Upper lobe of left lung (tissue), 6 donors: ENCODE measurements at regions not wholly inside any gene's neighbourhood (a gene's known extent, or its start where the extent isn't known, plus 50 kb on each side); places are given as distances from the start of the nearest gene placed in this dataset.

Source experiments
- ATAC-seq, 2 donors: fragments of 200-7000 bp; cut with Tn5 transposase; one replicate each; pipeline ENCODE4 v1.9.1; 2022; ENCODE audit warnings: mild to moderate bottlenecking in 2 of 2, moderate library complexity in 2 of 2; ENCODE audit not compliant: low FRiP score in 2 of 2
- DNase-seq, 2 donors: peaks; one replicate each; pipeline ENCODE4 v3.0.0-alpha.2; 2019 to 2020
- H3K27ac ChIP-seq, 4 donors: fragments of 200-600 bp; sonication (generic); one replicate each; pipeline ENCODE4 v1.5.1; 2016 to 2019
- H3K27me3 ChIP-seq, 4 donors: fragments of 200-600 bp; sonication (generic); one replicate each; pipeline ENCODE4 v1.5.1; 2017 to 2019
- H3K36me3 ChIP-seq, 4 donors: fragments of 200-600 bp; sonication (generic); one replicate each; pipeline ENCODE4 v1.5.1; 2016 to 2019
- H3K4me1 ChIP-seq, 4 donors: fragments of 200-600 bp; sonication (generic); one replicate each; pipeline ENCODE4 v1.5.1; 2018 to 2019
- H3K4me3 ChIP-seq, 4 donors: fragments of 200-600 bp; sonication (generic); one replicate each; pipeline ENCODE4 v1.5.1; 2017 to 2019; ENCODE audit warnings: mild to moderate bottlenecking in 2 of 4, moderate library complexity in 1 of 4
- H3K9me3 ChIP-seq, 4 donors: fragments of 200-600 bp; sonication (generic); one replicate each; pipeline ENCODE4 v1.5.1; 2018 to 2019
- EP300 ChIP-seq, 4 donors: sonication (generic); formaldehyde crosslinking; IDR thresholded peaks; one replicate each; pipeline ENCODE4 v1.5.1; 2017; ENCODE audit warnings: antibody characterized with exemption in 4 of 4, control low read depth in 2 of 4
- POLR2A ChIP-seq, 4 donors: fragments of 450-650 bp; IDR thresholded peaks; one replicate each; pipeline ENCODE4 v1.5.1; 2016 to 2017; ENCODE audit warnings: antibody characterized with exemption in 4 of 4, mild to moderate bottlenecking in 2 of 4
- POLR2AphosphoS5 ChIP-seq, 2 donors: sonication (generic); formaldehyde crosslinking; IDR thresholded peaks; one replicate each; pipeline ENCODE4 v1.5.1; 2017; ENCODE audit warnings: antibody characterized with exemption in 2 of 2
- WGBS, 2 donors: methylation state at CpG; one replicate each; pipeline ENCODE4 v1.1.5; 2017 to 2018; 5-methylcytosine and 5-hydroxymethylcytosine counted together
- TF ChIP-seq, protein P1 (sequence below), 6 experiments: fragments of 450-650 bp in 4 of 6; fragments of 200-600 bp in 2 of 6; sonication (generic) in 2 of 6; IDR thresholded peaks; one replicate each; pipeline ENCODE4 v1.5.1; 2016 to 2019; ENCODE audit warnings: antibody characterized with exemption in 6 of 6
- donor health status: DM: no; HTN: no; CAD: no; lungs with moderate emphysema.
- donor health status: DM: no; HTN: yes; CAD: no; lungs with severe emphysema.

DNA sequence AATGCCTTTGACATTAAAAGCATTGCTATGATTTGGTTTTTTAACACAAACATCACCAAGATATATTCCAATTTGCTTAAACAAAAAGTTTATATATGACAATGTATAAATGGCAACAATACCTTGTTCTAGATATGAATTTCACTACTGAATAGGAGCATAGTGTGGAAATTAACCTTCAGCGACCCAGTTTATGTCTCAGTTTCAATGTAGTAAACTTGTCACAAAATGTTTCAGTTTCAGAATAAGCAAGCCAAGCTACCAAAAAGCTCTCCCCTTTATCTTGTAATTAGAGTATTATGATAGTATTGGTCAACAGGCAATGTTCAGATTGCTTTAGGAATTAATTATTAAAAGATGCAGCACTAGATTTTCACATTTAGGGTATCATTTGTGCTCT, 99.6 kb upstream of the PCDH15 start:
- H3K4me3 ChIP-seq: no peak overlapping the region
- no peaks in the 10 kb centered on the region for H3K27me3 ChIP-seq
- H3K9me3 ChIP-seq: no peaks in the 10 kb centered on the region
- ATAC-seq (no peak), DNase-seq (no peak)
- H3K4me1 ChIP-seq: no peaks in the 10 kb centered on the region
- no peak overlapping the region for H3K27ac ChIP-seq
- 84 to 94% methylated on average over 1 of the region's 1 CpG for WGBS, 2 donors
- H3K36me3 ChIP-seq: no peaks in the 10 kb centered on the region
- TF ChIP-seq, protein P1, sequence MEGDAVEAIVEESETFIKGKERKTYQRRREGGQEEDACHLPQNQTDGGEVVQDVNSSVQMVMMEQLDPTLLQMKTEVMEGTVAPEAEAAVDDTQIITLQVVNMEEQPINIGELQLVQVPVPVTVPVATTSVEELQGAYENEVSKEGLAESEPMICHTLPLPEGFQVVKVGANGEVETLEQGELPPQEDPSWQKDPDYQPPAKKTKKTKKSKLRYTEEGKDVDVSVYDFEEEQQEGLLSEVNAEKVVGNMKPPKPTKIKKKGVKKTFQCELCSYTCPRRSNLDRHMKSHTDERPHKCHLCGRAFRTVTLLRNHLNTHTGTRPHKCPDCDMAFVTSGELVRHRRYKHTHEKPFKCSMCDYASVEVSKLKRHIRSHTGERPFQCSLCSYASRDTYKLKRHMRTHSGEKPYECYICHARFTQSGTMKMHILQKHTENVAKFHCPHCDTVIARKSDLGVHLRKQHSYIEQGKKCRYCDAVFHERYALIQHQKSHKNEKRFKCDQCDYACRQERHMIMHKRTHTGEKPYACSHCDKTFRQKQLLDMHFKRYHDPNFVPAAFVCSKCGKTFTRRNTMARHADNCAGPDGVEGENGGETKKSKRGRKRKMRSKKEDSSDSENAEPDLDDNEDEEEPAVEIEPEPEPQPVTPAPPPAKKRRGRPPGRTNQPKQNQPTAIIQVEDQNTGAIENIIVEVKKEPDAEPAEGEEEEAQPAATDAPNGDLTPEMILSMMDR (IDR thresholded peaks at IDR 0.05): no peak
- TF ChIP-seq POLR2A (IDR thresholded peaks at IDR 0.05): no peak
- TF ChIP-seq EP300 (IDR thresholded peaks at IDR 0.05): no peak
- no peak for TF ChIP-seq POLR2AphosphoS5 (IDR thresholded peaks at IDR 0.05)

- WGBS, 2 donors: 56 to 71% methylated on average over 5 of the region's 5 CpGs
- TF ChIP-seq POLR2A (IDR thresholded peaks at IDR 0.05) (no peak), POLR2AphosphoS5 (IDR thresholded peaks at IDR 0.05) (no peak), EP300 (IDR thresholded peaks at IDR 0.05) (no peak)
- TF ChIP-seq, protein P1 (IDR thresholded peaks at IDR 0.05): no peak
- H3K27ac ChIP-seq: no peak overlapping the region
- no peaks in the 10 kb centered on the region for H3K4me1 ChIP-seq
- DNase-seq (no peak), ATAC-seq (no peak)
- H3K27me3 ChIP-seq: no peaks in the 10 kb centered on the region
- H3K4me3 ChIP-seq: no peak overlapping the region
- no peaks in the 10 kb centered on the region for H3K36me3 ChIP-seq
- no peaks in the 10 kb centered on the region for H3K9me3 ChIP-seq
Observed at GRCh38 chr10:54880996-54881395, 80.0 kb upstream of the PCDH15 start.

- TF ChIP-seq POLR2AphosphoS5 (IDR thresholded peaks at IDR 0.05): no peak
- TF ChIP-seq POLR2A (IDR thresholded peaks at IDR 0.05): no peak
- TF ChIP-seq EP300 (IDR thresholded peaks at IDR 0.05): no peak
- TF ChIP-seq, protein P1 (IDR thresholded peaks at IDR 0.05): no peak
- no peaks in the 10 kb centered on the region for H3K9me3 ChIP-seq
- ATAC-seq: no peak
- no peaks in the 10 kb centered on the region for H3K4me1 ChIP-seq
- H3K4me3 ChIP-seq: no peak overlapping the region
- H3K36me3 ChIP-seq: no peaks in the 10 kb centered on the region
- no peaks in the 10 kb centered on the region for H3K27me3 ChIP-seq
- no peak for DNase-seq
- H3K27ac ChIP-seq: no peak overlapping the region
Observed at GRCh38 chr10:54869022-54869421, 68.0 kb upstream of the PCDH15 start.

GRCh38 chr10:54866666-54867065, 65.6 kb upstream of the PCDH15 start:
- H3K36me3 ChIP-seq: no peaks in the 10 kb centered on the region
- no peak for ATAC-seq
- no peak for DNase-seq
- no peak overlapping the region for H3K4me3 ChIP-seq
- no peak overlapping the region for H3K27ac ChIP-seq
- no peaks in the 10 kb centered on the region for H3K27me3 ChIP-seq
- H3K9me3 ChIP-seq: no peaks in the 10 kb centered on the region
- TF ChIP-seq POLR2A (IDR thresholded peaks at IDR 0.05) (no peak), EP300 (IDR thresholded peaks at IDR 0.05) (no peak), POLR2AphosphoS5 (IDR thresholded peaks at IDR 0.05) (no peak)
- TF ChIP-seq, protein P1 (IDR thresholded peaks at IDR 0.05): no peak
- no peaks in the 10 kb centered on the region for H3K4me1 ChIP-seq

- DNase-seq: peak in 1 of 2 donors; percentile 15
- H3K4me3 ChIP-seq: no peak overlapping the region
- H3K27me3 ChIP-seq: no peaks in the 10 kb centered on the region
- no peaks in the 10 kb centered on the region for H3K9me3 ChIP-seq
- H3K4me1 ChIP-seq: no peaks in the 10 kb centered on the region
- no peak for TF ChIP-seq EP300 (IDR thresholded peaks at IDR 0.05)
- no peak for TF ChIP-seq POLR2AphosphoS5 (IDR thresholded peaks at IDR 0.05)
- TF ChIP-seq POLR2A (IDR thresholded peaks at IDR 0.05): no peak
- TF ChIP-seq, protein P1 (IDR thresholded peaks at IDR 0.05): no peak
- 75 to 96% methylated on average over 1 to 3 of the region's 3 CpGs for WGBS, 2 donors
- no peaks in the 10 kb centered on the region for H3K36me3 ChIP-seq
- no peak overlapping the region for H3K27ac ChIP-seq
- peak in 1 of 2 donors; percentile 63 for ATAC-seq
Observed at GRCh38 chr10:54854843-54855242, 53.8 kb upstream of the PCDH15 start.
